Thyroid gland (tissue), 4 donors: ENCODE measurements at regions not wholly inside any gene's neighbourhood (a gene's known extent, or its start where the extent isn't known, plus 50 kb on each side); places are given as distances from the start of the nearest gene placed in this dataset.
"Not testable (repeated sequence)": the region's sequence is repeated elsewhere in the genome, so short reads cannot be mapped to it uniquely, and the experiment has no call there.

ENCODE experiments used
- POLR2A ChIP-seq, 2 donors: fragments of 450-650 bp; IDR thresholded peaks; one replicate each; pipeline ENCODE4 v1.6.1; 2017; ENCODE audit warnings: antibody characterized with exemption in 2 of 2, mild to moderate bottlenecking in 2 of 2, moderate library complexity in 1 of 2
- TF ChIP-seq, protein P1 (sequence below), 6 experiments: fragments of 200-600 bp in 3 of 6; fragments of 450-650 bp in 3 of 6; sonication (generic) in 3 of 6; IDR thresholded peaks; one replicate each; pipeline ENCODE4 v1.5.1; 2016 to 2019; ENCODE audit warnings: antibody characterized with exemption in 6 of 6, mild to moderate bottlenecking in 2 of 6, inconsistent platforms in 1 of 6, moderate library complexity in 1 of 6

DNA sequence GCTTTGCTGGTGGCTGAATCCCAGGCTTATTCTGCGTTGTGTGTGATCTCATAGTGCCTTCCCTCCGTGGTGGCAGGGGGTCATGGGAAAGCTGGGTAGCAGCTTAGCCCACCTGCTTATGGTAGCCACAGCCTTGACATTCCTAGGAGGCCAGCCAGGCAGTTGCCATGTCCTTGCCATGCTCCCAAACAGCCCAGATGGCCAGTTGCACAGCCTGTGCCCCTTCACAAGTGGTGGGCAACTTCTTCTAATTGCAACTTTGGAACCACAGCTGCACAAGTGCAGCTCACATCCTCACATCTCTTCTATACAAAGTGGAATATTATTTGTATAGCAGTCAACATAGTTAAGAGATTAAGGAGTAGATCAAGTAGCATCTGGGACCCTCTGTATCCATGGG is 136.6 kb upstream of the PELI1 start:
- TF ChIP-seq POLR2A (IDR thresholded peaks at IDR 0.05), result not testable (repeated sequence)
- TF ChIP-seq, protein P1, sequence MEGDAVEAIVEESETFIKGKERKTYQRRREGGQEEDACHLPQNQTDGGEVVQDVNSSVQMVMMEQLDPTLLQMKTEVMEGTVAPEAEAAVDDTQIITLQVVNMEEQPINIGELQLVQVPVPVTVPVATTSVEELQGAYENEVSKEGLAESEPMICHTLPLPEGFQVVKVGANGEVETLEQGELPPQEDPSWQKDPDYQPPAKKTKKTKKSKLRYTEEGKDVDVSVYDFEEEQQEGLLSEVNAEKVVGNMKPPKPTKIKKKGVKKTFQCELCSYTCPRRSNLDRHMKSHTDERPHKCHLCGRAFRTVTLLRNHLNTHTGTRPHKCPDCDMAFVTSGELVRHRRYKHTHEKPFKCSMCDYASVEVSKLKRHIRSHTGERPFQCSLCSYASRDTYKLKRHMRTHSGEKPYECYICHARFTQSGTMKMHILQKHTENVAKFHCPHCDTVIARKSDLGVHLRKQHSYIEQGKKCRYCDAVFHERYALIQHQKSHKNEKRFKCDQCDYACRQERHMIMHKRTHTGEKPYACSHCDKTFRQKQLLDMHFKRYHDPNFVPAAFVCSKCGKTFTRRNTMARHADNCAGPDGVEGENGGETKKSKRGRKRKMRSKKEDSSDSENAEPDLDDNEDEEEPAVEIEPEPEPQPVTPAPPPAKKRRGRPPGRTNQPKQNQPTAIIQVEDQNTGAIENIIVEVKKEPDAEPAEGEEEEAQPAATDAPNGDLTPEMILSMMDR (IDR thresholded peaks at IDR 0.05), result not testable (repeated sequence)
